KOPT-K1 (cell line): ENCODE measurements at regions not wholly inside any gene's neighbourhood (a gene's known extent, or its start where the extent isn't known, plus 50 kb on each side); places are given as distances from the start of the nearest gene placed in this dataset.
"Not testable (repeated sequence)": the region's sequence is repeated elsewhere in the genome, so short reads cannot be mapped to it uniquely, and the experiment has no call there.

Experiments
- H3K27ac ChIP-seq: fragments of 200-600 bp; sonication (generic); 2 replicates; pipeline ENCODE4 v1.5.1; 2016; ENCODE audit warnings: antibody characterized with exemption, mild to moderate bottlenecking, low read depth, low read length; ENCODE audit not compliant: poor library complexity, severe bottlenecking
- H3K36me3 ChIP-seq: fragments of 200-600 bp; sonication (generic); 2 replicates; pipeline ENCODE4 v1.5.1; 2017; ENCODE audit warnings: antibody characterized with exemption, mild to moderate bottlenecking, low read length, moderate library complexity; ENCODE audit not compliant: insufficient read depth
- H3K9me3 ChIP-seq: fragments of 200-600 bp; sonication (generic); 2 replicates; pipeline ENCODE4 v1.5.1; 2017; ENCODE audit warnings: antibody characterized with exemption, low read length, mild to moderate bottlenecking; ENCODE audit not compliant: insufficient read depth, poor library complexity, severe bottlenecking

DNA sequence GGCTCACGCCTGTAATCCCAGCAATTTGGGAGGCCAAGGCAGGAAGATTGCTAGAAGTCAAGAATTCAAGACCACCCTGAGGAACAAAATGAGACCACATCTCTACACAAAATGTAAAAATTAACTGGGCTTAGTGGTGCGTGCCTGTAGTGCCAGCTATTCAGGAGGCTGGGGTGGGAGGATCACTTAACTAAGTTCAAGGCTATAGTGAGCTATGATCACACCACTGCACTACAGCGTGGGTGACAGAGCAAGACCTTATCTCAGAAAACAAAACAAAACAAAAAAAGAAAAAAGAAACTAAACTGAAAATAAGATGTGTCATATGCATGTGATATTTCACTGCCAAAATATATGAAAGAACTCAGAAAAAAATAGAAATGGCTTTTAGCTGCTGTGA, 243.3 kb upstream of the CCDC54 start:
- H3K36me3 ChIP-seq, result no peaks in the 10 kb centered on the region
- H3K9me3 ChIP-seq, result no peaks in the 10 kb centered on the region
- H3K27ac ChIP-seq, result no peak overlapping the region

GRCh38 chr3:107142171-107142570, 235.1 kb upstream of the CCDC54 start:
- Histone ChIP-seq H3K9me3 (no peaks in the 10 kb centered on the region), H3K27ac (no peak overlapping the region), H3K36me3 (no peaks in the 10 kb centered on the region)

- Histone ChIP-seq H3K27ac (no peak overlapping the region), H3K9me3 (no peaks in the 10 kb centered on the region), H3K36me3 (no peaks in the 10 kb centered on the region)
Measured at GRCh38 chr3:107142786-107143575, 234.3 kb upstream of the CCDC54 start.

DNA sequence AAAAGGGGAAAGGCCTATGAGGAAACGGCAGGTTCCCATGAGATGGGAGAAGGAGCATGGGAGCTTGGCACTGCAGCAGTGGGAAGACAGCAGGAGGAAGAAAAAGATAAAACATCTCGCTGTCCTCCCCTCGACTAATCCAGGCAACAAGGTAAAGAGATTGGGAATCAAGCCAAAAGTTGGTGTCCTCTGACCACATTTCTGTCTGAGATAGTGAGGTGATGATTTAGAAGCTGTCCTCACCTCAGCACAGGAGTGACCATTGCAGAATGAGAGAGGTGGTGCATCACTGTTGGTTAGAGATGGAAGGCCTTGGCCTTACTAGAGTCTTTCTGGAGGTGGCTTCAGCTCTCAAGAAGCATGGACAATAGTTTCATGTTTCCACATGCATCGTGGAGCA, 226.6 kb upstream of the CCDC54 start:
- Histone ChIP-seq H3K9me3 (no peaks in the 10 kb centered on the region), H3K36me3 (no peaks in the 10 kb centered on the region), H3K27ac (no peak overlapping the region)

DNA sequence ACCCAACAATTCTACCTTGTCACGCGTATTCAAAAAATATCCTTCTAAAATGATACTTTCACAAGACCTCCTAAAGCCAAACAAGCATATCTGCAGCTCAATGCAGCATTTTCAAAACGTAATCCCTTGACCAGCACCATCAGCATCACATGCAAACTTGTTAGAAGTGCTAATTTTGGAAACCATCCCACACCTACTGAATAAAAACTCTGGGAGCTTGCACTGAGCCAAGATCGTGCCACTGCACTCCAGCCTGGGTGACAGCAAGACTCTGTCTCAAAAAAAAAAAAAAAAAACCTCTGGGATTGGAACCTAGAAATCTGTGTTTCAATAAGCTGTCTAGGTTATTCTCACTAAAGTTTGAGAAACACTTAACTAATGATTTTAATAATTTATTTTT, 223.3 kb upstream of the CCDC54 start:
- H3K36me3 ChIP-seq, result no peaks in the 10 kb centered on the region
- no peak overlapping the region for H3K27ac ChIP-seq
- peaks cover 4% of the 10 kb centered on the region for H3K9me3 ChIP-seq

- H3K27ac ChIP-seq, result no peak overlapping the region
- H3K36me3 ChIP-seq, result no peaks in the 10 kb centered on the region
Measured at GRCh38 chr3:107172411-107172810, 204.8 kb upstream of the CCDC54 start.

DNA sequence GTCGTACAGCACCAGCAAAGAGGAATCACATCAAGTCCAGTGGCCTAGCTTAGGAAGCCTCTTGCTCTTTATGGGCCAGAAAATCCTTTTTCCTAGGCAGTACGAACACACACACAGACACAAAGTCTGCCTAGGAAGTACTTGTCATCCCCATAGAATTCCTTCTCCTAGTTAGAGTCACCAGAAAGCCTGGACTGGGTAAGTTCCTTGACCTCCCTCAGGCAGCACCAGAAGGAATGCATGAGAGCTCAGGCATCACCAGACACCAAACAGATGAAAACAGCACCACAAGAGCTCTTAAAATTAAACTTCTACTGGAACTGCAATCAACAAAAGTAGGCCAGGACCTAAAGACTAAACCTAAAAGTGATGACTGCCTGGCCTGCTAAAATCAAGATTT, 192.9 kb upstream of the CCDC54 start:
- H3K9me3 ChIP-seq, result no peaks in the 10 kb centered on the region
- no peak overlapping the region for H3K27ac ChIP-seq
- no peaks in the 10 kb centered on the region for H3K36me3 ChIP-seq

More at GRCh38 chr3:107172411-107172810, 204.8 kb upstream of the CCDC54 start:
- peaks cover 33% of the 10 kb centered on the region for H3K9me3 ChIP-seq

DNA sequence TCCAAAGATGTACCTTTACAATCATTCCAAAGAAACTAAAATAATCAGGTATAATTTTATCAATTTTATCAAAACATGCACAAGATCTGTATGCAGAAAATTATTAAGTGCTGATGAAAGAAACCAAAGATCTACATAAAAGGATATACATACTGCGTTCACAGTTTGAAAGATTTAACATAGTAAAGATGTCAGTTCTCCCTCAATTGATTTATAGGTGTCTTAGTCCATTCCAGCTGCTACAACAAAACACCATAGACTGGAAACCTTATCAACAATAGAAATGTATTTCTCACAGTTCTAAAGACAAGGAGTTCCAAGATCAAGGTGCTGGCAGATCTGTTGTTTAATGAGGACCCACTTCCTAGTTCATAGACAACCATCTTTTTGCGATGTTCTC, 189.0 kb upstream of the CCDC54 start:
- Histone ChIP-seq H3K27ac (no peak overlapping the region), H3K9me3 (no peaks in the 10 kb centered on the region), H3K36me3 (no peaks in the 10 kb centered on the region)

GRCh38 chr3:107189158-107189791, 188.0 kb upstream of the CCDC54 start:
- Histone ChIP-seq H3K9me3 (no peaks in the 10 kb centered on the region), H3K36me3 (no peaks in the 10 kb centered on the region), H3K27ac (no peak overlapping the region)

GRCh38 chr3:107193116-107193515, 184.1 kb upstream of the CCDC54 start:
- no peaks in the 10 kb centered on the region for H3K9me3 ChIP-seq
- H3K36me3 ChIP-seq, result no peaks in the 10 kb centered on the region
- no peak overlapping the region for H3K27ac ChIP-seq

DNA sequence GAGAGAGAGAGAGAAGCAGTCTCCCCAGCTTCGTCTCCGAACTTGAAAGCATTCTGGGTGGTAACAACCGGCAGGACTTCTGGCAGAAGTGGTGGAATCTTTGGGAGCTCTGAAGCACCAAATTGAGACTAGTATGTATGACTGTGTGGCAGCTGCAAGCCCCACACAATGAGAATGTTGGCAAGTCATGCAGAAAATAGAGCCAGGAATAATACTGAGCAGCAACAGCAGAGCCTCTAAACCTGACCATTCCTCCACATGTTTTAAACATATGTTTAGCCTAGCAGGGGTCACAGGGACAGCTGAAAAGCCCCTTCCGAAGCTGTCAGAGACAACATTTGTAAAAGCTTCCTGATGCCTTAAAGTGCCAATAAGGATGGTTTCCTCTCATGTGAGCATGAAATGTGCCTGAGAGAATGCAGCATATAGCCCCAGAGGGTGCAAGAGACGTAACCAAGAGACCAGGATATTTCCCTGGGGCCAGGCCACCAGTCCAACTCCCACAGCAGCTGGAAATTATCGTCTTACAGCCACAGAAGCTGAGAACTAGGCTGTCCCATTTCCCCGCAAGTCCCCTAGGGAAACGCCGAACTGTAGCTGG, 178.6 kb upstream of the CCDC54 start:
- Histone ChIP-seq H3K36me3 (no peaks in the 10 kb centered on the region), H3K27ac (no peak overlapping the region), H3K9me3 (no peaks in the 10 kb centered on the region)

GRCh38 chr3:107201146-107201545, 176.1 kb upstream of the CCDC54 start:
- H3K36me3 ChIP-seq, result no peaks in the 10 kb centered on the region
- no peak overlapping the region for H3K27ac ChIP-seq
- no peaks in the 10 kb centered on the region for H3K9me3 ChIP-seq

- not testable (repeated sequence) for H3K27ac ChIP-seq, H3K36me3 ChIP-seq, H3K9me3 ChIP-seq
Measured at GRCh38 chr3:107202885-107203284, 174.4 kb upstream of the CCDC54 start.

DNA sequence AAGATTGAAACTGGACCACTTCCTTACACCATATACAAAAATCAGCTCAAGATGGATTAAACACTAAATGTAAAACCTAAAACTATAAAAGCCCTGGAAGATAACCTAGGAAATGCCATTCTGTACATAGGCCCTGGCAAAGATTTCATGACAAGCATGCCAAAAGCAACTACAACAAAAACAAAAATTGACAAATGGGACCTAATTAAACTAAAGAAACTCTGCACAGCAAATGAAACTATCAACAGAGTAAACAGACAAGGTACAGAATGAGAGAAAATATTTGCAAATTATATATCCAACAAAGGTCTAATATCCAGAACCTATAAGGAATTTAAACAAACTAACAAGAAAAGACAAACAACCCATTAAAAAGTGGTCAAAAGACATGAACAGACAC, 173.1 kb upstream of the CCDC54 start:
- Histone ChIP-seq H3K36me3 (no peaks in the 10 kb centered on the region), H3K27ac (no peak overlapping the region), H3K9me3 (no peaks in the 10 kb centered on the region)

DNA sequence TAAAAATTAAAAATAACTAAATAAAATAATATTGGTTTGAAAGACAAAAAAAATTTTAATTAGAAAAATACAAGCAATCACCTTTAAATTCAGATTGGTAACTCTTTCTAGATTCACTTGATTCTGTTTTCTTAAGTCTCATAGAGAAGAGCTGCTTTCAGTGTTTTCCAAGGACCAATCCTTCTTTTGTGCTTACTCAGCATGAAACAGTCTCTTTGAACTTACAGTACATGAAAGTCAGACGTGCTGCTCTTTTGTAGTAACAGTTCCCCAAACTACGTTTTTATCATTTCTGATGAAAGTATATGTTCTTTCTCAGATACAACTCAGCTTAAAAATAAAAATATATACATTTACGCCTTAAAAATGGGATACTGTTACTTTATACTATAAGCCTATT, 171.9 kb upstream of the CCDC54 start:
- no peaks in the 10 kb centered on the region for H3K36me3 ChIP-seq
- no peak overlapping the region for H3K27ac ChIP-seq
- no peaks in the 10 kb centered on the region for H3K9me3 ChIP-seq

DNA sequence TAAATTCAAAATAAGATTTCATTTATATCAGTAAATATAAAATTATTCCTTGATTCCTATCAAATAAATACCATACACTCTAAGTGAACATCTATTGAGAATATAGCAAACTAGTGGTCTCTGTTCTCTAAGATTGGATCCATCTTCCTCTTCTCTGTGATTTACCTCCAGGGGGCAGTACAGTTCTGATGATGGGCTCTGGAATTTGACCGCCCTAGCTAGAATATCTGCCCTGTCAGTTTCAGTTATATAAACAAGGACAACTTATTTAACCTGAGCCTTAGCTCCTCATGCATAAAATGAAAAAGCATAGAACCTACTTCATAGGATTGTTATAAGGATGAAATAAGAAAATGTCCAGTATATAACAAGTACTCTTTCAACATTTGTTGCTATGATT, 171.1 kb upstream of the CCDC54 start:
- no peak overlapping the region for H3K27ac ChIP-seq
- H3K36me3 ChIP-seq, result no peaks in the 10 kb centered on the region
- H3K9me3 ChIP-seq, result no peaks in the 10 kb centered on the region
